ENCODE measurements at regions not wholly inside any gene's neighbourhood (a gene's known extent, or its start where the extent isn't known, plus 50 kb on each side); places are given as distances from the start of the nearest gene placed in this dataset.

- H3K4me1 ChIP-seq: peaks cover 55 to 96% (median 70%) of the 10 kb centered on the region in 10 experiments
- no peaks in the 10 kb centered on the region for H3K27me3 ChIP-seq
- H3K4me2 ChIP-seq: peak overlapping the region; percentile 52 to 97 (median 77); a peak in 21 of 22 replicates
- H3K9ac ChIP-seq: peak overlapping the region; percentile 25 to 87 (median 53); a peak in 18 of 22 replicates
- no peak for TF ChIP-seq Cebpa-rat (IDR thresholded peaks at IDR 0.05)
- no peaks in the 10 kb centered on the region for H3K36me3 ChIP-seq
- peak overlapping the region in 1 of 10 experiments; percentile 4; a peak in 3 of 20 replicates for H3K4me3 ChIP-seq
- H4K20me1 ChIP-seq: no peaks in the 10 kb centered on the region
- H3K9me3 ChIP-seq (replicated peaks in 1 of 11): peaks cover 0 to 15% (median under 1%) of the 10 kb centered on the region in 11 experiments; a peak in 7 of 22 replicates
- H3K27ac ChIP-seq: peak overlapping the region; percentile 78 to 96 (median 91)
Measured at GRCh38 chr3:101942356-101942755, 93.0 kb downstream of the NFKBIZ start.

- Histone ChIP-seq H3K4me3 (no peak overlapping the region), H3K9me3 (replicated peaks in 1 of 11) (peaks cover 0 to 14% (median 4%) of the 10 kb centered on the region in 11 experiments; a peak in 10 of 22 replicates), H3K4me2 (peak overlapping the region; percentile 41 to 97 (median 77)), H3K4me1 (peaks cover 49 to 89% (median 64%) of the 10 kb centered on the region in 10 experiments), H3K9ac (peak overlapping the region in 4 of 11 experiments; percentile 4 to 87 (median 48); a peak in 5 of 22 replicates), H3K36me3 (no peaks in the 10 kb centered on the region), H3K27ac (peak overlapping the region; percentile 10 to 96 (median 90); a peak in 21 of 22 replicates), H4K20me1 (no peaks in the 10 kb centered on the region), H3K27me3 (no peaks in the 10 kb centered on the region)
- TF ChIP-seq Cebpa-rat (IDR thresholded peaks at IDR 0.05): no peak
Measured at GRCh38 chr3:101943029-101943428, 93.7 kb downstream of the NFKBIZ start.

- Histone ChIP-seq H3K4me1 (peaks cover 36 to 84% (median 51%) of the 10 kb centered on the region in 10 experiments), H3K9ac (no peak overlapping the region), H3K27ac (peak overlapping the region in 2 of 11 experiments; percentile 21 to 24; a peak in 4 of 22 replicates), H3K9me3 (replicated peaks in 1 of 11) (peaks cover 0 to 25% (median 9%) of the 10 kb centered on the region in 11 experiments; a peak in 9 of 22 replicates), H3K27me3 (no peaks in the 10 kb centered on the region), H3K4me2 (peak overlapping the region in 3 of 11 experiments; percentile 6 to 97 (median 88); a peak in 4 of 22 replicates), H3K4me3 (no peak overlapping the region), H4K20me1 (no peaks in the 10 kb centered on the region), H3K36me3 (no peaks in the 10 kb centered on the region)
- TF ChIP-seq Cebpa-rat (IDR thresholded peaks at IDR 0.05): no peak
Measured at GRCh38 chr3:101944308-101944707, 95.0 kb downstream of the NFKBIZ start.

- no peaks in the 10 kb centered on the region for H3K36me3 ChIP-seq
- peak overlapping the region in 7 of 11 experiments; percentile 4 to 97 (median 28); a peak in 9 of 22 replicates for H3K4me2 ChIP-seq
- H3K27ac ChIP-seq: peak overlapping the region in 6 of 11 experiments; percentile 17 to 38 (median 22); a peak in 8 of 22 replicates
- no peak for TF ChIP-seq Cebpa-rat (IDR thresholded peaks at IDR 0.05)
- no peaks in the 10 kb centered on the region for H3K27me3 ChIP-seq
- no peak overlapping the region for H3K4me3 ChIP-seq
- peaks cover 23 to 84% (median 35%) of the 10 kb centered on the region in 10 experiments for H3K4me1 ChIP-seq
- H3K9ac ChIP-seq: no peak overlapping the region
- H3K9me3 ChIP-seq (replicated peaks in 1 of 11): peaks cover 0 to 32% (median 7%) of the 10 kb centered on the region in 11 experiments; a peak in 7 of 22 replicates
- H4K20me1 ChIP-seq: no peaks in the 10 kb centered on the region
Measured at GRCh38 chr3:101945980-101946379, 96.7 kb downstream of the NFKBIZ start.

- Histone ChIP-seq H3K4me2 (no peak overlapping the region; a peak in 1 of 22 replicates), H3K4me1 (peaks cover 13 to 76% (median 25%) of the 10 kb centered on the region in 10 experiments), H3K36me3 (no peaks in the 10 kb centered on the region), H3K27ac (no peak overlapping the region), H4K20me1 (no peaks in the 10 kb centered on the region), H3K27me3 (no peaks in the 10 kb centered on the region), H3K9me3 (replicated peaks in 1 of 11) (peaks cover 0 to 33% (median 8%) of the 10 kb centered on the region in 11 experiments; a peak in 7 of 22 replicates), H3K9ac (no peak overlapping the region), H3K4me3 (no peak overlapping the region)
- no peak for TF ChIP-seq Cebpa-rat (IDR thresholded peaks at IDR 0.05)
Measured at GRCh38 chr3:101946906-101947305, 97.6 kb downstream of the NFKBIZ start.

GRCh38 chr3:101950510-101950909, 101.2 kb downstream of the NFKBIZ start:
- H4K20me1 ChIP-seq: no peaks in the 10 kb centered on the region
- H3K36me3 ChIP-seq: no peaks in the 10 kb centered on the region
- peak overlapping the region in 5 of 11 experiments; percentile 2 to 20 (median 3); a peak in 4 of 22 replicates for H3K27ac ChIP-seq
- H3K4me1 ChIP-seq: peaks cover 12 to 52% (median 23%) of the 10 kb centered on the region in 10 experiments; a peak in 19 of 20 replicates
- peaks cover 0 to 54% (median 14%) of the 10 kb centered on the region in 11 experiments; a peak in 14 of 22 replicates for H3K9me3 ChIP-seq (replicated peaks in 1 of 11)
- H3K9ac ChIP-seq: no peak overlapping the region
- no peak overlapping the region for H3K4me3 ChIP-seq
- H3K4me2 ChIP-seq: peak overlapping the region in 5 of 11 experiments; percentile 15 to 61 (median 53); a peak in 8 of 22 replicates
- TF ChIP-seq Cebpa-rat (IDR thresholded peaks at IDR 0.05): no peak
- H3K27me3 ChIP-seq: no peaks in the 10 kb centered on the region

- Histone ChIP-seq H3K9ac (no peak overlapping the region), H3K4me2 (peak overlapping the region in 4 of 11 experiments; percentile 33 to 61 (median 56); a peak in 7 of 22 replicates), H3K27ac (peak overlapping the region in 5 of 11 experiments; percentile 2 to 20 (median 3); a peak in 4 of 22 replicates), H3K9me3 (replicated peaks in 1 of 11) (peaks cover 0 to 54% (median 14%) of the 10 kb centered on the region in 11 experiments; a peak in 14 of 22 replicates), H3K4me1 (peaks cover 9 to 46% (median 19%) of the 10 kb centered on the region in 10 experiments; a peak in 19 of 20 replicates), H3K27me3 (no peaks in the 10 kb centered on the region), H4K20me1 (no peaks in the 10 kb centered on the region), H3K4me3 (no peak overlapping the region), H3K36me3 (no peaks in the 10 kb centered on the region)
- no peak for TF ChIP-seq Cebpa-rat (IDR thresholded peaks at IDR 0.05)
Measured at GRCh38 chr3:101950985-101951733, 101.8 kb downstream of the NFKBIZ start.

- H3K9me3 ChIP-seq (replicated peaks in 1 of 11): peaks cover 0 to 33% (median 11%) of the 10 kb centered on the region in 11 experiments; a peak in 13 of 22 replicates
- no peaks in the 10 kb centered on the region for H4K20me1 ChIP-seq
- peak overlapping the region in 7 of 11 experiments; percentile 14 to 64 (median 30); a peak in 10 of 22 replicates for H3K4me2 ChIP-seq
- H3K36me3 ChIP-seq: no peaks in the 10 kb centered on the region
- peaks cover 9 to 30% (median 17%) of the 10 kb centered on the region in 10 experiments; a peak in 19 of 20 replicates for H3K4me1 ChIP-seq
- H3K27me3 ChIP-seq: no peaks in the 10 kb centered on the region
- TF ChIP-seq Cebpa-rat (IDR thresholded peaks at IDR 0.05): no peak
- no peak overlapping the region for H3K4me3 ChIP-seq
- H3K9ac ChIP-seq: no peak overlapping the region
- H3K27ac ChIP-seq: no peak overlapping the region; a peak in 1 of 22 replicates
Measured at GRCh38 chr3:101954361-101954760, 105.0 kb downstream of the NFKBIZ start.

- Histone ChIP-seq H4K20me1 (no peaks in the 10 kb centered on the region), H3K27ac (peak overlapping the region in 1 of 11 experiments; percentile 0; a peak in 1 of 22 replicates), H3K4me1 (peaks cover 9 to 24% (median 17%) of the 10 kb centered on the region in 10 experiments; a peak in 19 of 20 replicates), H3K9me3 (replicated peaks in 1 of 11) (peaks cover 0 to 28% (median 11%) of the 10 kb centered on the region in 11 experiments; a peak in 13 of 22 replicates), H3K4me2 (peak overlapping the region in 8 of 11 experiments; percentile 14 to 64 (median 32); a peak in 10 of 22 replicates), H3K4me3 (no peak overlapping the region), H3K36me3 (no peaks in the 10 kb centered on the region), H3K9ac (no peak overlapping the region), H3K27me3 (no peaks in the 10 kb centered on the region)
- TF ChIP-seq Cebpa-rat (IDR thresholded peaks at IDR 0.05): no peak
Measured at GRCh38 chr3:101954936-101955335, 105.6 kb downstream of the NFKBIZ start.

Measured in BLaER1 treated with 17β-estradiol and CSF1 and Interleukin-3, amounts not matched to agents 10 nM and 100 nM (cell line).